NCI-H774 (cell line): ENCODE measurements at regions not wholly inside any gene's neighbourhood (a gene's known extent, or its start where the extent isn't known, plus 50 kb on each side); places are given as distances from the start of the nearest gene placed in this dataset.
A peak's percentile ranks its signal among the peaks of the same experiment; 100 is the strongest.
"Not testable (repeated sequence)": the region's sequence is repeated elsewhere in the genome, so short reads cannot be mapped to it uniquely, and the experiment has no call there.

ENCODE experiments used
- DNase-seq: peaks from one replicate; lab custom pipeline; 2025; lab: John Stamatoyannopoulos, UW

DNA sequence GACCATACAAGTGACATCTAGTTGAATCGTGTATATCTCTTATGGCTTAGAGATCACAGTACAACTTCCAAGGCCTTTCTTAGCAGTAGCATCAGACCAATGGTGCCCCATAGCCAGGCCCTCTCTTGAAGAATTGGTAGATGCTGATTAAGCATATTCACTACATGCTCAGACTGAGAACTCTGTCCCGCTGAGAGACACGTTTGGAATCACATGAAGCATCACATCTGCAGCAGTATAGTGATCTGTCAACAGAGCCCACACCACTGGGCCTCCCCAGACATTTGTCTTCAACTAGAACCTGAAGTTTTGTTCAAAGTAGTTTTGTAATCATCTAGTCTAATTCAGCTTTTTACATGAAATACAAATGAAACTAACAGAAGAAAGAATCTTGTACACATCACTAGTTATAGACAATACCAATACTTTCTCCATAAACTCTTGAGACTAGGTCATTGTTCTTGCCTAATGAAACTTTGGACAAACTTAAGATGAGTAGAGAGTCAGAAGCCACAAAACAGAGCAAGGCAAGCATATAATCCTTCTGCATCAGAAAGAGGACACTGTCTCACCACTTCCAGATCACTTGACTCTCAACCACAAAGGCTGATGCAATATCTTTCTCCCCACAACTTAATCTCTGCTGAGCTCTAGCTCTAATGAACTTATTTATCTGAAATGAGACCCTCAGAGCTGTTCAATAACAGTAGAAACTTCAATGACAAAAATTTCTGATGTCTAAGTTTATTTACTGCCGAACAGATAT lies 182.7 kb downstream of the TBX18 start:
- DNase-seq, result no peak

- no peak for DNase-seq
These were observed 185.0 kb downstream of the TBX18 start for GRCh38 chr6:84579404-84579803.

DNA sequence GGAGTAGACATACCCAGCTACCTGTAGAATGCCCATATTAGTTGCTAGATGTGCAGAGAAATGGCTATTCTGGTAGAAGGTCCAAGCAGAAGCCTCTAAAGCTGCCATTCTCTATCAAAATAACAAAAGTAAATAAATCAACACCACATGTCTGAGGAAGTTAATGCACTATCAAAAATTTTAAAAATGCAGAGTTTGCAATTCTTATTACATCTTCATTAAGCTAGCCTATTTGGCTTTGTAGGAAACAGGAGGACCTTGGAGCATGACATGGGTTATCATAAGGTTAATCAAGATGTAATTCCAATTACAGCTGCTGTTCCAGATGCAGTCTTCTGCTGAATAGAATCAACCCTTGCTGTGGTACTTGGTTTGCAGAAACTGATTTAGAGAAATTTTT lies 188.4 kb downstream of the TBX18 start:
- DNase-seq, result no peak

- DNase-seq, result peak; percentile 16
These were observed 189.1 kb downstream of the TBX18 start for GRCh38 chr6:84575264-84575663.

DNA sequence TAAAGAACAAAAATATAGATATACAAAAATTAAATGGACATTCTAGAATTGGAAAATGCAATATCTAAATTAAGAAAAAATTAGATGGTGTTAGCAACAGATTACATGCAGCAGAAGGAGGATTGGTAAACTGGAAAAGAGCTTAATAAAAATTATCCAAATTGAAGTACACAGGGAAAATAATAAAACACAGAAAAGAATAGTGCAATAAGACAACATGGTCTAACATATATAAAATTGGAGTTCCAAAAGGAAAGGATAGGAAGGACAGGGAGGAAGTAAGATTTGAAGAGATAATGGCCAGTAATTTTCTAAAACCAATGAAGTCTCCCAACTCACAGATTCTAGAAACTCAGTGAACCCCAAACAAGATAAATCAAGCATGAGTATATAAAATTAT lies 194.5 kb downstream of the TBX18 start:
- no peak for DNase-seq

GRCh38 chr6:84568971-84569370 lies 195.4 kb downstream of the TBX18 start:
- no peak for DNase-seq

DNA sequence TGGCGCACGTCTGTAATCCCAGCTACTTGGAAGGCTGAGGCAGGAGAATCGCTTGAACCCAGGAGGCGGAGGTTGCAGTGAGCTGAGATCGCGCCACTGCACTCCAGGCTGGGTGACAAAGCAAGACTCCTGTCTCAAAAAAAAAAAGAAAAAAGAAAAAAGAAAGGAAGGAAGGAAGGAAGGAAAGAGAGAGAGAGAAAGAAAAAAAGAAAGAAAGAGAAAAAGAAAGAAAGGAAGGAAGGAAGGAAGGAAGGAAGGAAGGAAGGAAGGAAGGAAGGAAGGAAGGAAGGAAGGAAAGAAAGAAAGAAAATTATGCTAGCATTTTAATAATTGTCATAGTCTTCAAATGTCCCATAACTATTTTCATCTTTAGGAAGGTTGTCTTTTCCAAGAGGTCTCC lies 198.7 kb downstream of the TBX18 start:
- not testable (repeated sequence) for DNase-seq

DNA sequence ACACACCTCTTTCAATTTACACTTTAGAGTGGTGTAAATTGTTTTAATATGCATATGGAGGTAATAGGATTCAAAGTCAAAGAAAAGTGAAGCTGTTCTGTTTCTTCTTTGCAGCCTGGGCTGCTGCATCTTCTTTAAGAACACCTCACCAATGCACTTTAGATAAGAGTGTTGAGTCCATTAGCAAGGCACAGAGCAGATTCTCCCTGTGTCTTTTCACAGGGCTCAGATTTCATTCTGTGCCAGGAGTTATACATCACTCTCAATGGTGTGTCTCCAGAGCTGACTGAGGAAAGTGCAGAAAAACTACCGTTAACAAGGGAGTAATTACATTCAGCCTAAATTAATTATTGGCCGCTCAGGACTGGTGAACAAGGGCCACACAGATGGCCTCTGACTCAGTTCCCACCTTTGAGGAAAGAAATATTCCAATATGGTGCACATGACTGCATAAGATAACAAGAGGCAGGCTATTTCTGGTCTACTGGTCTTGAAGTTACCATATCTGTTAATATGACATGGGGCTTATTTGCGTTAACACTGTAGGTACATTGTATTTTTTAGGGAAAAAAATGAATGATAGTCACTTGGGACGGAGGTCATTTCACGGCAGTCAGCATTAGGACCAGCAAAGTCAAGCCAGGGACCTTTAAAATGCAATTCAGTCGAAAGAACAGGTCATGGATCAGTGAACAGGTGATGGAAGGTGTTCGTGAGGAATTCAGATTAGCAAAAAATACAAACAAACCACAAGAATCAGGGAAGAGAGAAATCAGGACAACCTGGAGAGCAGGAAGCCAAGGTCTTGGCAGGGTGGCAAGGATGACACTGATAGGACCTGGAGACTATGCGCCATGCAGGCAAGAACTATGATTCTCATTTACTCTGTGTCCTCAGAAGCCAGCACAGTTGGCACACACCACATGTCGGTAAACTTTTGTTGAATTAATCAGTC lies 203.7 kb downstream of the TBX18 start:
- DNase-seq, result no peak

DNA sequence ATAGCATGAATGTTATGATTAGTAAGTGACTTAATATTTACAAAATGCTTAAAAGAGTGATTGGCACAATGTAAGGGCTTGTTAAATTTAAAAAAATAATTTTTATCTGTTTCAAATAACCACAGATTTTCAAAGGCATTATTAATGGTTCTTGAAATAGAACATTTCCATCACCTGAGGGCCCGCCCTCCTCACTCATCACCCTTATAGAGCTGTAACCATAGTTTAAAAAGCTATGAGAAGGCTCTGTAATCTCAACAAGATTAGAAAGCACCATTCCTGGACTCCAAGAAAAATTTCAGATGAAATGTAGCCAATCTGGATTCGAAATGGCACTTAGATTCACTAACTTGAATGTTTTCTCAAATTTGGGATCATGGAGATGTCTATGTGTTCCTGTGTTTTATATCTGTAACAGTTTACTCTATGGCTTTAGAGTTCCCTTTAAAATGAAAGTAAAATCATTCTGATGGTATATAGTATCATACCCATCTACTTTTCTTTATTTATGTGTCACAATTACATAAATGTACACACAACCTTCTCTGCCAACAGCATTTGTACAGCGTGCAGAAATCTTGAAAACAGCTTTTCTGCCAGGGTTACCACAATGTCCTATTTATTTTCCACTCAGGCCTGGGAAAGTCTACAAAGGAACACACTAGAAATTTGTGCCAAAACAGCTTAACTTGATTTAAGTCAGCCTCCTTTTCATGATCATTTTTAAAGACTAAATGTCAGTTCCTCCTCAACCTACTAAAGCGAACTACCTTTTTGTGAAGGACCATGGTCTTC lies 207.7 kb downstream of the TBX18 start:
- DNase-seq, result no peak

GRCh38 chr6:84554706-84555105 lies 209.7 kb downstream of the TBX18 start:
- no peak for DNase-seq

DNA sequence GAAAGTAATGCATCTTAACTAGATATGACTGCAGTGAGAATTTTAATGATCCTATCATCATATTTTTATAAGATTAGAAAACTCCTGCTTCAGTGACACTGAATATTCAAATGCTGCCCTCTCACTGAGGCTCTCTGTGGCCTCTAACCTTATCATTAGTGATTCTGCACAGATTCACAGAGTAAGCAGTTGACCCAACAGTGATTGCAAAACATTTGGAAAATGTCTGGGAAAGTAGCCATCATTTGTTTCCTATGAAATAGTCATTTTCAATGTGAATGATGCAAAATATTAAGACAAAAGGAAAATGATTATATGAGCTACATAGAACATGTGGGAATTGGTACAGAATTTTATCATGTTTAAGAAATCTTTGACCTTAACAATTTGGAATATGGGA lies 210.3 kb downstream of the TBX18 start:
- no peak for DNase-seq

DNA sequence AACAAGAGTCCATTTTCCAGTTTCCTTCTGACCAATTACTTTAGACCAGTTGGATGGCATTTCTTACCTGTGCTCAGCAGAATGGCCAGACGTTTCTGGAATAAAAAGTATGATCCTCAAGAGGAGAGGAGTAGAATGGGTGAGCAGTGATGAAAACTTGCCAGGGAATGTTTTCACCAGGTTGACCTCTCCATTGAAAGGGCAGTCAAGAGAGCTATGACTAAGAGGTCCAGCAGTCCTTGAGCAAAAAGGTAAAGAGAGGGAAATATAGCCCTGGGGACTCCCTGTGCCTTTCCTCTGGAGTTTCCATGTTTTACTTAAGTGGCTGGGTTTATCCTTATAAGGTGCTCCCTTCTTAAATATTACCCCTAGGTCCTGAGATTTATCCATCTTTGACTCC lies 210.9 kb downstream of the TBX18 start:
- DNase-seq, result no peak

- no peak for DNase-seq
These were observed 212.6 kb downstream of the TBX18 start for GRCh38 chr6:84551797-84552196.

DNA sequence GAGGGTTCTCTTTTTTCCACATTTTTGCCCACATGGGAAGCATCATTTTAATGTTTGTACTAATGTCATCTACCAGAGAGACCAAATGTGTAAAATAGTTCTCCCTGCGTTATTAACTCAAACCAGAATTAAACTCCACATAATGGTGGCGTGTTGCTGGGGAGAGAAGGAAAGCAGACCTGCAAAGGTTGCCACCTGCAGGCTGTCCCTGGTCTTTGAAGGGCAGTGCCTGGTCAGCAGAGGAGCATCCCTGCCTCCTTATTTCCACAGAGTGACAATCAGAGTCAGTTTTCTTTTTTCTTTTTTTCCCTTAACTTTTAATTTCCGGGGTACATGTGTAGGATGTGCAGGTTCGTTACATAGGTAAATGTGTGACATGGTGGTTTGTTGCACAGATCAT lies 214.5 kb downstream of the TBX18 start:
- DNase-seq, result no peak

GRCh38 chr6:84547341-84547801 lies 217.0 kb downstream of the TBX18 start:
- no peak for DNase-seq

DNA sequence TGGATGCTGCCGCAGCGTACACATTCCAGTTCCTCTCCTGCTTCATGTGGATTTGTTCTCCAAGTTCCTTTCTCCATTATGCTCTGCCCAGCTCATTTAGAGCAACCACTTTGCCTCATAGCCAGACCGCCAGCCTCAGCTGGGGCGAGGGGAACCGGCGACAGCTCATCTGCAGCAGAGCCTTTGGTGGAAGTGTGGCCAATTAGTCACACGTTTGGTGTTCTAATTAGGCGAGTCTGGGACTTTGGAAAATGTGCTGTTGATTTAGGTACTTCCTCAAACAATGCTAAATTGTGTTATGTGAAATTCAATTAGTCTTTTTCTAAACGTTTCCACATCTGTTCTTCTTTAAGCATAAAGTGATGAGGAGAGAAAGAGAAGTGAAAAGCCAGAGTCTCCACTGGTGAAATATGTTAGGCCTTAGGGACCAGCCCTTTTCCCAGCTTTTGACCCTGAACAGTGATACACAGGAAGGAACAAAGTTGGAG lies 217.9 kb downstream of the TBX18 start:
- DNase-seq, result no peak

GRCh38 chr6:84539122-84539856 lies 225.1 kb downstream of the TBX18 start:
- DNase-seq, result no peak

- no peak for DNase-seq
These were observed 227.3 kb downstream of the TBX18 start for GRCh38 chr6:84536885-84537638.

DNA sequence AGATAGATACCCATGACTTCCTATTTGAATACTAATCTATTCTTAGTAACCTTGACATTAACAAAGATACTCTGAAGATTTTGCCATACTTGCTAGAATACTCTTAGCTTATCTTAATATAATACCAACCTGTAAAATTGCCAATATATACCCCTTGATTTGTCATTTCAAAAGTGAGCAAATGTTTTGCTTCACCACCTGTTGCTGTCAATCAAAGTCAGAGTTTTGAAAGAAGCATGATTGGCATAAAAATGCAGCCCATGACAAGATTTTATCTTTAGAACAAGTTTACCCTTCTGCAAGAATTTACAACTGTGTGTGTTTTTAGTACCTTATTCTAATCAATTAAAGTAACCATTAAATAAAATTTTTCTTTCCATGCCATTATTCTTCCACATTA lies 236.2 kb downstream of the TBX18 start:
- DNase-seq, result no peak

- DNase-seq, result no peak
These were observed 237.8 kb downstream of the TBX18 start for GRCh38 chr6:84526631-84527030.

GRCh38 chr6:84525907-84526306 lies 238.5 kb downstream of the TBX18 start:
- no peak for DNase-seq
